ENCODE measurements at regions not wholly inside any gene's neighbourhood (a gene's known extent, or its start where the extent isn't known, plus 50 kb on each side); places are given as distances from the start of the nearest gene placed in this dataset.

DNA sequence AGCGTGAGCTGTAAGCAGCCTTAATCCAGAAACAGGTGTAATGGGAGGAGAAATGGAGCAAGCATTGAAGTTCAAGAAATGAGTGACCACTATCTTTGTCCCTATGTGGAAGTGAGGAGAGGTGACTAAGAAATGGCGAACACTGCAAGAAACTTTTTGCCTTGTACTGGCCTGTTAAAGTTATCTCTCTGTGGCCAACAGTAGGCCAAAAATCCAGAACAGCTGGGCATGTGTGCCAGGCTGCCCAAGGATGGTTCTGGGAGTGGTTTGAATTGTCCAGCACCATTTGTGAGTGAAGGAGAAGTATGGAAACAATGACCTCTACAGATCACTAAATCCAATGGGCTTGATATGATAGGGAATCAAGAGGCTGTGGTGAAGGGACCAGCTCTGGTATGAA lies 83.3 kb upstream of the FRMD6 start:
- Histone ChIP-seq H3K4me1 (ENCODE audit: control insufficient read depth in 1 of 2, insufficient read depth in 2 of 2, low read length in 2 of 2) (peaks cover 10 to 17% of the 10 kb centered on the region in 2 experiments; a peak in 3 of 4 replicates), H3K27ac (ENCODE audit: low read depth, low read length) (no peak overlapping the region), H3K4me2 (ENCODE audit: low read length) (no peak overlapping the region), H3K4me3 (replicated peaks in 1 of 2; ENCODE audit: low read depth in 1 of 2, low read length in 2 of 2) (no peak overlapping the region), H2AFZ (ENCODE audit: low read depth, low read length, poor library complexity, severe bottlenecking) (no peak overlapping the region), H3K9ac (ENCODE audit: low read length) (no peak overlapping the region), H3K27me3 (ENCODE audit: insufficient read depth, low read length) (no peaks in the 10 kb centered on the region), H4K20me1 (ENCODE audit: insufficient read depth) (no peaks in the 10 kb centered on the region), H3K36me3 (ENCODE audit: control insufficient read depth in 1 of 2, insufficient read depth in 2 of 2, low read length in 2 of 2) (no peaks in the 10 kb centered on the region), H3K79me2 (ENCODE audit: insufficient read depth, low read length) (no peaks in the 10 kb centered on the region), H3K9me3 (ENCODE audit: control insufficient read depth in 1 of 2, insufficient read depth in 1 of 2, low read depth in 1 of 2, low read length in 2 of 2) (no peaks in the 10 kb centered on the region), H3K9me2 (ENCODE audit: insufficient read depth) (no peaks in the 10 kb centered on the region)
- intact Hi-C loops (cut with micrococcal nuclease), result no loop called here
- DNase-seq (ENCODE audit: low read depth, low spot score), result no peak
- BruUV-seq (replicated peaks), result no TSS peak
- TF ChIP-seq ELF1 (IDR thresholded peaks at IDR 0.05; ENCODE audit: borderline replicate concordance, low read depth) (no peak), SRF (IDR thresholded peaks at IDR 0.05; ENCODE audit: low read depth) (no peak), FOSL1 (IDR thresholded peaks at IDR 0.05; ENCODE audit: low read depth) (no peak), ZBTB33 (IDR thresholded peaks at IDR 0.05; ENCODE audit: extremely low read depth, insufficient replicate concordance, low read length) (no peak)
- no peak for ATAC-seq
- ChIA-PET CTCF (no interaction called here), RAD21 (ENCODE audit: low non-redundant PET in 1 of 2, low total read pairs in 2 of 2, uncharacterized antibody in 2 of 2, unreplicated experiment in 2 of 2) (no interaction called here), POLR2A (no interaction called here)

GRCh38 chr14:51573607-51574006 lies 78.1 kb upstream of the FRMD6 start:
- no peak overlapping the region for H3K9ac ChIP-seq (ENCODE audit: low read length)
- CTCF ChIA-PET, result no interaction called here
- H2AFZ ChIP-seq (ENCODE audit: low read depth, low read length, poor library complexity, severe bottlenecking), result no peak overlapping the region
- no peaks in the 10 kb centered on the region for H3K36me3 ChIP-seq (ENCODE audit: control insufficient read depth in 1 of 2, insufficient read depth in 2 of 2, low read length in 2 of 2)
- no peaks in the 10 kb centered on the region for H3K9me2 ChIP-seq (ENCODE audit: insufficient read depth)
- no peak overlapping the region for H3K4me2 ChIP-seq (ENCODE audit: low read length)
- intact Hi-C loops (cut with micrococcal nuclease), result no loop called here
- H3K4me1 ChIP-seq (ENCODE audit: control insufficient read depth in 1 of 2, insufficient read depth in 2 of 2, low read length in 2 of 2), result peaks cover 0 to 3% of the 10 kb centered on the region in 2 experiments; a peak in 2 of 4 replicates
- no peak overlapping the region for H3K4me3 ChIP-seq (replicated peaks in 1 of 2; ENCODE audit: low read depth in 1 of 2, low read length in 2 of 2)
- no peaks in the 10 kb centered on the region for H4K20me1 ChIP-seq (ENCODE audit: insufficient read depth)
- no peaks in the 10 kb centered on the region for H3K27me3 ChIP-seq (ENCODE audit: insufficient read depth, low read length)
- no peaks in the 10 kb centered on the region for H3K79me2 ChIP-seq (ENCODE audit: insufficient read depth, low read length)
- H3K9me3 ChIP-seq (ENCODE audit: control insufficient read depth in 1 of 2, insufficient read depth in 1 of 2, low read depth in 1 of 2, low read length in 2 of 2), result no peaks in the 10 kb centered on the region
- no peak for ATAC-seq
- no peak for TF ChIP-seq POLR2A (IDR thresholded peaks at IDR 0.05; ENCODE audit: borderline replicate concordance, extremely low read depth, insufficient read depth, insufficient read length)
- POLR2A ChIA-PET, result no interaction called here
- no TSS peak for BruUV-seq (replicated peaks)
- no peak overlapping the region for H3K27ac ChIP-seq (ENCODE audit: low read depth, low read length)
- no peak for DNase-seq (ENCODE audit: low read depth, low spot score)
- RAD21 ChIA-PET (ENCODE audit: low non-redundant PET in 1 of 2, low total read pairs in 2 of 2, uncharacterized antibody in 2 of 2, unreplicated experiment in 2 of 2), result no interaction called here
